OCI-LY3 (cell line): ENCODE measurements at regions not wholly inside any gene's neighbourhood (a gene's known extent, or its start where the extent isn't known, plus 50 kb on each side); places are given as distances from the start of the nearest gene placed in this dataset.

ENCODE experiments used
- EZH2phosphoT487 ChIP-seq: fragments of 200-600 bp; shearing (Covaris generic); IDR thresholded peaks from 2 replicates; pipeline ENCODE4 v1.6.1; 2018; ENCODE audit warnings: antibody characterized with exemption, mixed run types, low read depth
- TF ChIP-seq, protein P1 (sequence below): fragments of 200-600, 300-600 bp; sonication (generic); IDR thresholded peaks from 2 replicates; pipeline ENCODE4 v1.5.1; 2014; ENCODE audit warnings: antibody characterized with exemption, low read length, low read depth

DNA sequence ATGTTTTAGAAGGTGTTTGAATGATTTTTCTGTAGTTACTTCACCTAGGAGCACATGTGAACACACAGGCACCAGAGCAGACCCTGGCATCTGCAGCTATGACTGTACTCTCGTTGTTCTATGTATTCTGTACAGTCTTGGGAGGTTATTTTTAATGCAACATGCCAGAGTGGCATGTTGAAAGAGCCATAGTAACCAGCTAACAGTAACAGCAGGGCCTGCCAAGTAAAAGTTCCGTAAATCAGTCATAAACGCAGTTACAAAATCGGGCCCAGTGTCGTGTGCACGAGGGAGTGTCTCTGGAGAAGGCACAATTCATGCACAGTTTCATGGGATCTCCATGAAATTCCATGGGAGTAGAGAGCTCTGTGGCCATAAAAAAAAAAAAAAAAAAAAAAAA, 108.3 kb upstream of the CDK6 start:
- TF ChIP-seq, protein P1, sequence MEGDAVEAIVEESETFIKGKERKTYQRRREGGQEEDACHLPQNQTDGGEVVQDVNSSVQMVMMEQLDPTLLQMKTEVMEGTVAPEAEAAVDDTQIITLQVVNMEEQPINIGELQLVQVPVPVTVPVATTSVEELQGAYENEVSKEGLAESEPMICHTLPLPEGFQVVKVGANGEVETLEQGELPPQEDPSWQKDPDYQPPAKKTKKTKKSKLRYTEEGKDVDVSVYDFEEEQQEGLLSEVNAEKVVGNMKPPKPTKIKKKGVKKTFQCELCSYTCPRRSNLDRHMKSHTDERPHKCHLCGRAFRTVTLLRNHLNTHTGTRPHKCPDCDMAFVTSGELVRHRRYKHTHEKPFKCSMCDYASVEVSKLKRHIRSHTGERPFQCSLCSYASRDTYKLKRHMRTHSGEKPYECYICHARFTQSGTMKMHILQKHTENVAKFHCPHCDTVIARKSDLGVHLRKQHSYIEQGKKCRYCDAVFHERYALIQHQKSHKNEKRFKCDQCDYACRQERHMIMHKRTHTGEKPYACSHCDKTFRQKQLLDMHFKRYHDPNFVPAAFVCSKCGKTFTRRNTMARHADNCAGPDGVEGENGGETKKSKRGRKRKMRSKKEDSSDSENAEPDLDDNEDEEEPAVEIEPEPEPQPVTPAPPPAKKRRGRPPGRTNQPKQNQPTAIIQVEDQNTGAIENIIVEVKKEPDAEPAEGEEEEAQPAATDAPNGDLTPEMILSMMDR, result no peak
- no peak for TF ChIP-seq EZH2phosphoT487
